Endodermal cell (in vitro differentiated cells): ENCODE measurements at regions not wholly inside any gene's neighbourhood (a gene's known extent, or its start where the extent isn't known, plus 50 kb on each side); places are given as distances from the start of the nearest gene placed in this dataset.
A peak's percentile ranks its signal among the peaks of the same experiment; 100 is the strongest.

ENCODE experiments used
- DNase-seq: peaks from one replicate; pipeline ENCODE4 v3.0.0-alpha.2; 2017
- H3K27ac ChIP-seq: 2 replicates; pipeline ENCODE4 v1.5.1; 2013; ENCODE audit warnings: mild to moderate bottlenecking, low read depth, low read length, moderate library complexity
- H3K27me3 ChIP-seq: 2 replicates; pipeline ENCODE4 v1.6.1; 2013; ENCODE audit warnings: mild to moderate bottlenecking, low read length, moderate library complexity; ENCODE audit not compliant: insufficient read depth, control insufficient read depth, poor library complexity, severe bottlenecking
- H3K36me3 ChIP-seq: 2 replicates; pipeline ENCODE4 v1.7.0; 2013; ENCODE audit warnings: mild to moderate bottlenecking, low read length, moderate library complexity; ENCODE audit not compliant: control insufficient read depth, insufficient read depth
- H3K4me1 ChIP-seq: one replicate; pipeline ENCODE4 v1.7.0; 2013; ENCODE audit warnings: low read length; ENCODE audit not compliant: control insufficient read depth, insufficient read depth
- H3K4me3 ChIP-seq: 2 replicates; pipeline ENCODE4 v1.5.1; 2013; ENCODE audit warnings: mild to moderate bottlenecking, low read length, moderate library complexity
- H3K9ac ChIP-seq: 2 replicates; pipeline ENCODE4 v1.6.1; 2013; ENCODE audit warnings: mild to moderate bottlenecking, low read length, moderate library complexity; ENCODE audit not compliant: poor library complexity, severe bottlenecking; ENCODE audit errors: extremely low read depth
- H3K9me3 ChIP-seq: 2 replicates; pipeline ENCODE4 v1.6.1; 2013; ENCODE audit warnings: mild to moderate bottlenecking, low read length, moderate library complexity; ENCODE audit not compliant: control insufficient read depth
- H3K27ac Mint-ChIP-seq: 2 replicates; pipeline ENCODE4 v1.8.0; 2020; ENCODE audit warnings: mixed read lengths
- H3K27me3 Mint-ChIP-seq: 2 replicates; pipeline ENCODE4 v1.8.0; 2021; ENCODE audit warnings: mild to moderate bottlenecking, mixed read lengths; ENCODE audit not compliant: insufficient read depth
- H3K36me3 Mint-ChIP-seq: 2 replicates; pipeline ENCODE4 v1.8.0; 2020; ENCODE audit warnings: low read depth, mixed read lengths
- H3K4me1 Mint-ChIP-seq: 2 replicates; pipeline ENCODE4 v1.8.0; 2020; ENCODE audit warnings: mixed read lengths
- H3K4me3 Mint-ChIP-seq: 2 replicates; pipeline ENCODE4 v1.8.0; 2020; ENCODE audit warnings: mild to moderate bottlenecking, moderate library complexity, mixed read lengths
- H3K9me3 Mint-ChIP-seq: 2 replicates; pipeline ENCODE4 v1.8.0; 2020; ENCODE audit warnings: mild to moderate bottlenecking, mixed read lengths
- CTCF ChIP-seq: fragments of 200-600 bp; sonication (generic); conservative IDR thresholded peaks from 2 replicates; pipeline ENCODE4 v1.5.0; 2021; ENCODE audit warnings: antibody characterized with exemption, mild to moderate bottlenecking
- WGBS, 2 experiments: methylation state at CpG; one replicate each; pipeline versions ENCODE4 v1.1.5 to v1.1.7; 2013; ENCODE audit warnings: missing lambda C conversion rate in 2 of 2, mixed read lengths in 1 of 2; ENCODE audit not compliant: insufficient coverage in 1 of 2, insufficient read length in 1 of 2; 5-methylcytosine and 5-hydroxymethylcytosine counted together

- Histone ChIP-seq H3K36me3 (no peaks in the 10 kb centered on the region), H3K9ac (no peak overlapping the region), H3K9me3 (no peaks in the 10 kb centered on the region), H3K4me3 (no peak overlapping the region), H3K27me3 (no peaks in the 10 kb centered on the region), H3K4me1 (no peaks in the 10 kb centered on the region), H3K27ac (no peak overlapping the region)
- no peaks in the 10 kb centered on the region for H3K9me3 Mint-ChIP-seq
- DNase-seq = no peak
- no peaks in the 10 kb centered on the region for H3K4me1 Mint-ChIP-seq
- H3K27ac Mint-ChIP-seq = no peak overlapping the region
- 99 to 100% methylated on average over 1 to 2 of the region's 2 CpGs for WGBS, 2 experiments
- no peak for TF ChIP-seq CTCF
- H3K4me3 Mint-ChIP-seq = no peak overlapping the region
- H3K27me3 Mint-ChIP-seq = peaks cover 2% of the 10 kb centered on the region
- no peaks in the 10 kb centered on the region for H3K36me3 Mint-ChIP-seq
Measured at GRCh38 chr4:79044141-79044659, 105.0 kb upstream of the PAQR3 start.

DNA sequence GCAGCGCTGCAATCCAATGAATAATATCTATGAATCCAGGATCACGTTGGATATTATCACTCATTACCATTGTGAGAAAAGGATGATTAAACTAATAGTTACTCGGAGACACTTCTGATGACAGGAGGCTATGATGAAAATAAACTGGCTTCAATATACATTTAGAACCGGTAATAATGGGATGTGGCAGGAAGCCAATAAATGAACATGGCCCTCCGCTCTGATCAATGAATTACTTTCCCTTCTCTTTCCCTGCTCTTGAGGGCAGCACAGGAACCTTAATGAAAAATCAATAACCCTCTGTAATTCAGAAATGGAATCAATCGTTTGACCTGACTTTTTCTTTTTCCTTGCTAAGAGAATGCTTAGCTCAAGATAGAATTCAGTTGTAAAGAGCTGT lies 103.9 kb upstream of the PAQR3 start:
- no peak for TF ChIP-seq CTCF
- WGBS, 2 experiments = 91 to 93% methylated on average over 3 to 6 of the region's 6 CpGs
- H3K27ac Mint-ChIP-seq = no peak overlapping the region

DNA sequence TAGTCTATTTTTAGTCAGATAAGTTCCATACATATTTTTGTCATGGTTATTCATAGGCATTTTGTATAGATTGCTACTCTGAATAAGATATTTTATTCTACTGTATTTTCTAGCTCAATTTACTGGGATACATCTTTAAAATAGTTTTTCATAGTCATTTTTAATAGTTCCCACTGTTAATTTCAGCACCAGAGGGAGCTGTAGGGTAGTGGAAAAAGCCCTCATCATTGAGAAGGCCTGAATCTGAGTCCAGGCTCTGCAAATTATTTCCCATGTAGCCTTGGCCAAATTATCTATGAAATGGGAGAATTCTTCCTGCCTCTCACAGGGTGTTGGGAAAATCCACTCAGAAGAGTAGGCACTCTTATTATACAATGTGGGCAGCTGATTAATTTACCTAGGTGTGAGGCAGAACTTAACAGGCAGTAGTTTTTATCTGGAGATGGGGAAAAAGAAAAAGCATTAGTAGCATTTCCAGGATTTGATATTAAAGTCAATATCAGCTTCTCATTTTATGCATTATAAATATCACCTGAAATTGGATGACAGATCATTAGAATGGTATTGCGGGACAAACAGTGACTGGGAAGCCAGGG lies 102.9 kb upstream of the PAQR3 start:
- Mint-ChIP-seq H3K4me3 (no peak overlapping the region), H3K9me3 (no peaks in the 10 kb centered on the region), H3K27me3 (no peaks in the 10 kb centered on the region), H3K27ac (no peak overlapping the region), H3K36me3 (no peaks in the 10 kb centered on the region), H3K4me1 (peaks cover 5% of the 10 kb centered on the region)
- Histone ChIP-seq H3K27ac (no peak overlapping the region), H3K27me3 (no peaks in the 10 kb centered on the region), H3K4me3 (no peak overlapping the region), H3K9me3 (no peaks in the 10 kb centered on the region), H3K36me3 (no peaks in the 10 kb centered on the region), H3K9ac (no peak overlapping the region), H3K4me1 (peaks cover 6% of the 10 kb centered on the region)
- 95% methylated on average over 1 of the region's 1 CpG; no CpG with 5 or more reads in 1 of the 2 experiments for WGBS, 2 experiments
- TF ChIP-seq CTCF = peak; percentile 80
- DNase-seq = no peak

More for the DNA sequence above, 103.9 kb upstream of the PAQR3 start:
- no peaks in the 10 kb centered on the region for H3K27me3 ChIP-seq
- H3K9ac ChIP-seq = no peak overlapping the region
- H3K36me3 ChIP-seq = no peaks in the 10 kb centered on the region
- H3K9me3 Mint-ChIP-seq = no peaks in the 10 kb centered on the region
- no peaks in the 10 kb centered on the region for H3K9me3 ChIP-seq
- H3K27me3 Mint-ChIP-seq = no peaks in the 10 kb centered on the region
- peaks cover 1% of the 10 kb centered on the region for H3K4me1 ChIP-seq
- no peak overlapping the region for H3K4me3 ChIP-seq
- H3K4me3 Mint-ChIP-seq = no peak overlapping the region
- H3K36me3 Mint-ChIP-seq = no peaks in the 10 kb centered on the region
- no peak overlapping the region for H3K27ac ChIP-seq
- no peaks in the 10 kb centered on the region for H3K4me1 Mint-ChIP-seq
- no peak for DNase-seq
